NT2/D1 (cell line): ENCODE measurements at regions not wholly inside any gene's neighbourhood (a gene's known extent, or its start where the extent isn't known, plus 50 kb on each side); places are given as distances from the start of the nearest gene placed in this dataset.

ENCODE experiments used
- DNase-seq: peaks from one replicate; pipeline ENCODE4 v3.0.0-alpha.2; 2011; ENCODE audit warnings: low read depth, low spot score
- H3K27me3 ChIP-seq: 2 replicates; pipeline ENCODE4 v1.6.0; 2011; ENCODE audit warnings: mild to moderate bottlenecking; ENCODE audit not compliant: insufficient read length, insufficient read depth
- H3K36me3 ChIP-seq: 2 replicates; pipeline ENCODE4 v1.6.1; 2011; ENCODE audit warnings: mild to moderate bottlenecking, low read length, mixed read lengths; ENCODE audit not compliant: insufficient read depth, insufficient read length
- H3K4me1 ChIP-seq: 2 replicates; pipeline ENCODE4 v1.5.1; 2011; ENCODE audit not compliant: insufficient read depth, insufficient read length
- H3K4me3 ChIP-seq: 2 replicates; pipeline ENCODE4 v1.5.1; 2011; ENCODE audit warnings: low read depth; ENCODE audit not compliant: insufficient read length
- H3K9ac ChIP-seq: 2 replicates; pipeline ENCODE4 v1.6.0; 2011; ENCODE audit warnings: low read depth; ENCODE audit not compliant: insufficient read length
- H3K9me3 ChIP-seq: 2 replicates; pipeline ENCODE4 v1.5.1; 2011; ENCODE audit warnings: mild to moderate bottlenecking, low read length; ENCODE audit not compliant: insufficient read depth
- SUZ12 ChIP-seq: IDR thresholded peaks from 2 replicates; pipeline ENCODE4 v1.6.1; 2011; ENCODE audit not compliant: insufficient read length, insufficient read depth; ENCODE audit errors: extremely low read depth
- YY1 ChIP-seq: IDR thresholded peaks from 2 replicates; pipeline ENCODE4 v1.6.1; 2011; ENCODE audit not compliant: insufficient read length, insufficient read depth
- ZNF274 ChIP-seq: IDR thresholded peaks from 2 replicates; pipeline ENCODE4 v1.6.1; 2011; ENCODE audit warnings: mild to moderate bottlenecking, low read depth, low read length

DNA sequence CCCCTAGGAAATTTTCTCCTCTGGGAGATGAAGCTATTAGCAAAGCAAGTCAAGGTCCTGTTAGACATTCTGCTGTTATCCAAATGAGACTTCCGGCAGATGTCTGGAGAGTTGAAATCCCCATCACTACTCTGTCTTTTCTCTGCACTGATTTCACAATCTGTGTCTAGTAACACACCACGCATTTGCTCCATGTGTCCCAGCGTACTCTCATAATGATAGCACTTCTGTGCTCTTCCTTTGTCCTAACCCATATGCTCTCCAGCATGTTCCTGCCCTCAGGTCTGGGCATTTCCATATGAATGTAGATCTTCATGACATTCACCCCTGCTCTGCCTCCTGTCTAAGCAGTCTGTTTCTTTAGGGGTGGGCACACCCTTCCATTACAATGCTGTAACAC, 1949.0 kb upstream of the WWC1 start:
- TF ChIP-seq ZNF274 = no peak
- no peak for TF ChIP-seq YY1
- TF ChIP-seq SUZ12 = no peak
- Histone ChIP-seq H3K36me3 (no peaks in the 10 kb centered on the region), H3K9me3 (no peaks in the 10 kb centered on the region; the same call in 1 of the 2 replicates), H3K4me1 (no peaks in the 10 kb centered on the region), H3K9ac (no peak overlapping the region), H3K4me3 (no peak overlapping the region), H3K27me3 (no peaks in the 10 kb centered on the region)
- DNase-seq = no peak

DNA sequence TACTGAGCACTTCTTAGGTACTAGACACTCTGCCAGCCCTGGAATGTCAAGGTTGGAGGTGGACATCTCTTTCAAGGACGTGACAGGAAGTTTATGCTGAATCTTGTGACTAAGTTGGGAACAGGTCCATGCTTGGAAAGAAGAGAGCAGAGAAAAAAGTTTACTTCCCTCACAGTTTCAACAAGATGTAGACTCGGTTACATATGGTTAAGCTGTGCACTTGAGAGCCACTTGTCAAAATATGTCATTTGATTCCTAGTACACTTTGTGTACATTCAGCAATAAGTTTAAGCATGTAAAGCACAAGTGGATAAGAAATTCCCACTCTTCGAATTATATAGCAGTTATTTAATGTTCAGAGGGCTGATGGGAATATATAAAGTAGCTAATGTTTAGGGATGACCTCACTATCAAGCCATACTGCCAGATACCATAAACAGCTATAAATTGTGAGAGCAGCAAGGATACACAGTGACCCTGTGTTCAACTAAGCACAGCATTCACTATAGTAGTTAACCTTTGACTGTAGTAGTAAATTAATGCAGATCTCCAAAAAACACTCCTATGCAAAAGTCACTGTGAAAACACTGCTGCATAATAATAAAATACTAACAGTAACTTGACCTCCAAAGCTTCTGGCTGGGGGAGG, 1944.6 kb upstream of the WWC1 start:
- Histone ChIP-seq H3K4me3 (no peak overlapping the region), H3K9ac (no peak overlapping the region), H3K4me1 (no peaks in the 10 kb centered on the region), H3K9me3 (no peaks in the 10 kb centered on the region; the same call in 1 of the 2 replicates), H3K36me3 (no peaks in the 10 kb centered on the region), H3K27me3 (no peaks in the 10 kb centered on the region)
- no peak for TF ChIP-seq ZNF274
- no peak for DNase-seq

DNA sequence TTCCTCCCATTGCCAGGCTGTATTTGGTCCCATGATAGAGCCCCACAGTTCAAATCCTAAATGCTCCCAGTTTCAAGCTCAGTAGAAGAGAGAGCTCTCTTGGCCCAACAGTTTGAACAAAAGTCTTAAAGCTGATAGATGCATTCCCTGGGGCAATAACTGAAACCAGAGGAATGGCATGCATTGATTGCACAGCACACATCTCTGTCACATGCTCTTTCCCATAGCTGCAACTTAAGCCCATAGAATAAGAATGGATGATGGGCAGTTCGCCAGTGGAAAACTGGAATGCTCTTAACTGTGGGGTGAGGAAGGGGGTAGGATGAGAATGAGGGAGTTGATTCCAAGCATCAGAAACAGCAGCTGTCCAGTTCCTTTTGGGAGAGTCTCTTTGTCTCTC, 1942.4 kb upstream of the WWC1 start:
- H3K9ac ChIP-seq = no peak overlapping the region
- no peaks in the 10 kb centered on the region for H3K9me3 ChIP-seq
- H3K27me3 ChIP-seq = no peaks in the 10 kb centered on the region
- H3K4me1 ChIP-seq = no peaks in the 10 kb centered on the region
- no peaks in the 10 kb centered on the region for H3K36me3 ChIP-seq
- TF ChIP-seq YY1 = no peak
- TF ChIP-seq ZNF274 = no peak
- no peak for TF ChIP-seq SUZ12
- H3K4me3 ChIP-seq = no peak overlapping the region
- no peak for DNase-seq

DNA sequence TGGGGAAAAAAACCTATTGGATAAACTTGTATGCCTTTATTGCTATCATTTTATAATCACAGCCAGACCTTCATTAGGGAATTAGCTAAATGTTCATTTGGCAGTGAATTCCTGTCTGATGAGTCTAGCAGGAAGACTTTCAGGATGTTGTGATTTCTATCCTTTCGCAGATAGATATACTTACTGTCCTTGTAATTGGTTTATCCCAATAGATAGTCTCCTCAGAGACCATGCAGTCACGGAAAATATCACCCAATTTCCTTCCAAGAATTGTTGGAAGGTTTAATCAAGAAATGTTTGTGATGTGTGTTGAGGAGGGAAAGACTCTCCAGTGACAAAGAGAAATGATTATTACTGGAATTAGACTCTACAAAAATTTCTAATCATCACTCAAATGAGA, 1937.9 kb upstream of the WWC1 start:
- no peaks in the 10 kb centered on the region for H3K36me3 ChIP-seq
- no peak overlapping the region for H3K4me3 ChIP-seq
- H3K9me3 ChIP-seq = no peaks in the 10 kb centered on the region
- no peak for TF ChIP-seq SUZ12
- TF ChIP-seq YY1 = no peak
- no peak for TF ChIP-seq ZNF274
- no peaks in the 10 kb centered on the region for H3K27me3 ChIP-seq
- no peak for DNase-seq
- no peak overlapping the region for H3K9ac ChIP-seq
- H3K4me1 ChIP-seq = no peaks in the 10 kb centered on the region

GRCh38 chr5:166354332-166354731, 1937.1 kb upstream of the WWC1 start:
- TF ChIP-seq YY1 (no peak), SUZ12 (no peak), ZNF274 (no peak)

DNA sequence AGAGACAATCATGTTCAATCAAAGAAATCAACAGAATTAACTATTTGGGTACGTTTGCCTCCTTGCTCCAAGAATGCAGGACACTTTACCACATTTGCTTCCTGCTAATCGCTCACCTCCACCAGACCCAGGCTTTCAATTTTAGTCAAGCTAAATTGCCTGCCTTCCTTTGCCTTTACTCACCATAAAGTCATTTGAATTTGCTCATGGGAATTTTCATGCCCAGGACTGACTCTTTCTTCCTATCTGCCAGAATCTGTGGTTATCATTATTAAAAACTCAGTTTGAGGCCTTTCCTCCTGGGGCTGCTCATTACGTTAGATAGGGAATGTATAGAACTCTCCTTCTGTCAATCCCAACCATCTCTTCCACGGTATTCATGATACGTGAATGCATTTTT, 1935.3 kb upstream of the WWC1 start:
- Histone ChIP-seq H3K36me3 (no peaks in the 10 kb centered on the region), H3K9ac (no peak overlapping the region), H3K4me3 (no peak overlapping the region), H3K9me3 (no peaks in the 10 kb centered on the region), H3K4me1 (no peaks in the 10 kb centered on the region), H3K27me3 (no peaks in the 10 kb centered on the region)
- DNase-seq = no peak
- TF ChIP-seq SUZ12 (no peak), YY1 (no peak), ZNF274 (no peak)

More at GRCh38 chr5:166354332-166354731, 1937.1 kb upstream of the WWC1 start:
- Histone ChIP-seq H3K4me3 (no peak overlapping the region), H3K27me3 (no peaks in the 10 kb centered on the region), H3K4me1 (no peaks in the 10 kb centered on the region), H3K36me3 (no peaks in the 10 kb centered on the region), H3K9me3 (no peaks in the 10 kb centered on the region), H3K9ac (no peak overlapping the region)
- no peak for DNase-seq

DNA sequence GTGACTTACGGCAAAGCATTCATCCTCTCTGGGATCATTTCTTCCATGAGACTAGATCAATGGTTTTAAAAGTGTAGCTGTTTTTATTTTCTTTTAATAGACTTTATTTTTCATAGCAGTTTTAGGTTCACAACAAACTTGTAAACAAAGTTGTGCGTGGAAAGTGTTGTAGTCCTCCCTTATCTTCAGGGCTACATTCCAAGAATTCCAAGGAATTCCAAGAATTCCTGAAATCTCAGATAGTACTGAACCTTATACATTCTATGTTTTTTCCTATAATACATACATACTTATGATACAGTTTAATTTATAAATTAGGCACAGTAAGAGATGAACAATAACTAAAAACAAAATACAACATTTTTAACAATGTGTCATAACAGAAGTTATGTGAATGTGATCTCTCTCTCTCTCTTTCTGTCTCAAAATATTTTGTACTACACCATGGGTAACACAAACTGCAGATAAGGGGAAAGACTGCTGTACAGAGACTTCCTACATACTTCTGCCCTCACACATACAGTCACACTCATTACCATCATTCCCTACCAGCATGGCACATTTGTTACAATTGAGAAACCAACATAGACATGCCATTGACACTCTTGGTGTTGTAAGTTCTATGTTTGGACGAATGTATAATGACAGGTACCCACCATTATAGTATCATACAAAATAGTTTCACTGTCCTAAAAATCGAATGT, 1933.2 kb upstream of the WWC1 start:
- no peaks in the 10 kb centered on the region for H3K4me1 ChIP-seq
- no peak for DNase-seq

More for the DNA sequence above, 1933.2 kb upstream of the WWC1 start:
- H3K36me3 ChIP-seq = no peaks in the 10 kb centered on the region
- no peak overlapping the region for H3K4me3 ChIP-seq
- no peak overlapping the region for H3K9ac ChIP-seq
- TF ChIP-seq ZNF274 = no peak
- TF ChIP-seq SUZ12 = no peak
- TF ChIP-seq YY1 = no peak
- peaks cover 8% of the 10 kb centered on the region; the same call in 1 of the 2 replicates for H3K9me3 ChIP-seq
- no peaks in the 10 kb centered on the region for H3K27me3 ChIP-seq
